ENCODE measurements at regions not wholly inside any gene's neighbourhood (a gene's known extent, or its start where the extent isn't known, plus 50 kb on each side); places are given as distances from the start of the nearest gene placed in this dataset.

DNA sequence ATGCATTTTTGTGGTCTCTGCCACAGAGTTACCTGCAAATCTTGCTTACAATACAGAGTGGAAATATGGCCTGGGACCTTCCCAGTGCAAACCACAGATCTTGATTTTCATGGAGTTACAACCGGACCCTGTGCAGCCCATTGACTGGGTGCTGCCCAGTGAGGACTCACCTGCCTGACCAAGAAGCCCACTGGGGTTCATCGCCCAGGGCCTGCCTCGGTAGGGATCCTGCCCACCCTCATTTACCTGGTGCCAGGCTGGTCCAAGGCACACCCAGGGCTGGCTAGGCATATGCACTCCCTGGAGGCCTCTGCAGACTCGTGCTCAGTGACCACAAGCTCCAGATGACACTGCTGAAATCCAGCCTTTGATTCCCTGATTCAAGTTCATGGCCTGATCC, 572.7 kb downstream of the NPHP4 start:
- no peak for DNase-seq (ENCODE audit: low spot score)
- H3K4me3 ChIP-seq = no peak overlapping the region
- H3K9ac ChIP-seq = no peak overlapping the region
- no peaks in the 10 kb centered on the region for H3K36me3 ChIP-seq
- peaks cover 8% of the 10 kb centered on the region for H3K4me1 ChIP-seq
- no peak overlapping the region for H3K4me2 ChIP-seq
- Mint-ChIP-seq H3K9me3 (no peaks in the 10 kb centered on the region), H3K4me1 (peaks cover 39% of the 10 kb centered on the region), H3K27me3 (ENCODE audit: insufficient read depth, low read depth) (peaks cover 16% of the 10 kb centered on the region), H3K36me3 (no peaks in the 10 kb centered on the region), H3K4me3 (no peak overlapping the region), H3K27ac (no peak overlapping the region)
- TF ChIP-seq EZH2phosphoT487 (IDR thresholded peaks at IDR 0.05) (no peak), EZH2 (IDR thresholded peaks at IDR 0.05) (no peak)
- TF ChIP-seq, protein P1, sequence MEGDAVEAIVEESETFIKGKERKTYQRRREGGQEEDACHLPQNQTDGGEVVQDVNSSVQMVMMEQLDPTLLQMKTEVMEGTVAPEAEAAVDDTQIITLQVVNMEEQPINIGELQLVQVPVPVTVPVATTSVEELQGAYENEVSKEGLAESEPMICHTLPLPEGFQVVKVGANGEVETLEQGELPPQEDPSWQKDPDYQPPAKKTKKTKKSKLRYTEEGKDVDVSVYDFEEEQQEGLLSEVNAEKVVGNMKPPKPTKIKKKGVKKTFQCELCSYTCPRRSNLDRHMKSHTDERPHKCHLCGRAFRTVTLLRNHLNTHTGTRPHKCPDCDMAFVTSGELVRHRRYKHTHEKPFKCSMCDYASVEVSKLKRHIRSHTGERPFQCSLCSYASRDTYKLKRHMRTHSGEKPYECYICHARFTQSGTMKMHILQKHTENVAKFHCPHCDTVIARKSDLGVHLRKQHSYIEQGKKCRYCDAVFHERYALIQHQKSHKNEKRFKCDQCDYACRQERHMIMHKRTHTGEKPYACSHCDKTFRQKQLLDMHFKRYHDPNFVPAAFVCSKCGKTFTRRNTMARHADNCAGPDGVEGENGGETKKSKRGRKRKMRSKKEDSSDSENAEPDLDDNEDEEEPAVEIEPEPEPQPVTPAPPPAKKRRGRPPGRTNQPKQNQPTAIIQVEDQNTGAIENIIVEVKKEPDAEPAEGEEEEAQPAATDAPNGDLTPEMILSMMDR (IDR thresholded peaks at IDR 0.05) = no peak
- no peak overlapping the region for H2AFZ ChIP-seq (replicated peaks)
- H3K27me3 ChIP-seq = no peaks in the 10 kb centered on the region
- H3K79me2 ChIP-seq (ENCODE audit: low read depth) = no peaks in the 10 kb centered on the region
- H3K27ac ChIP-seq = no peak overlapping the region
- H3K9me3 ChIP-seq (ENCODE audit: low read depth) = no peaks in the 10 kb centered on the region
- no peaks in the 10 kb centered on the region for H3F3A ChIP-seq (ENCODE audit: low read depth)
- H4K20me1 ChIP-seq (ENCODE audit: low read depth) = no peaks in the 10 kb centered on the region

DNA sequence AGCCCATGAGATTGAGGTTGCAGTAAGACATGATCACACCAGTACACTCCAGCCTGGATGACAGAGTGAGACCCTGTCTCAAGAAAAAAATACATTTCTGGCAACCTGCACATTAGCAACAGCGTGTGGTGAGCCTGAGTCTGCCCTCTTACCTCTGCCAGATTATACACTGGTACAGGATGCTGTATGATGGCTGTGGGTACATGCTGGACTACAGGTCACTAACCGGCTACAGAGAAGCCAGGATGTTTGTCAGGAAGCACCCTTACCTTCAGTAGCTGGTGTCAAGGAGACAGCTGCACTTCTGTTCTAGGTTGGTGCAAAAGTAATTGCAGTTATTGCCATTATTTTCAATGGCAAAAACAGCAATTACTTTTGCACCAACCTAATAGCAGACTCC, 575.7 kb downstream of the NPHP4 start:
- Mint-ChIP-seq H3K9me3 (no peaks in the 10 kb centered on the region), H3K4me1 (peaks cover 24% of the 10 kb centered on the region)

DNA sequence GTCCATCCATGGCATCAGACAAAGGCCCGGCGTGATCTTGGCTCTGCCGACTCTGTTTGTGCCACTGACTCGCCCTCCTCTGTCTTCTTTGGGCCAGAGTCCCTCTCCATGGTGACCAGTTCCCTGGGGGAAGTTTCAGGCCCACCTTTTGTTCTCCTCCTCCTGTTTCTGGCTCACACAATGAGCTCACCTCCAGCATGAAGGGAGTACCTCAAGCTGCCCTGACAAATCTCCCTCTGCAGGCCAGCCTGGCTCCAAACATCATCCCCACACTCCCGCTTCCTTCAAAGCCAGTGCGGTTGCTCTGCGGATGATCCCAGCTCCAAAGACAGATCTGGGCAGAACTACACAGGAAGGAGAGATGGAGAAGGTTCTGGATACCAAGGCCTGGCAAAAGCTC, 576.6 kb downstream of the NPHP4 start:
- H4K20me1 ChIP-seq (ENCODE audit: low read depth) = no peaks in the 10 kb centered on the region
- H3K27me3 ChIP-seq = no peaks in the 10 kb centered on the region
- H3K79me2 ChIP-seq (ENCODE audit: low read depth) = no peaks in the 10 kb centered on the region
- H3K4me2 ChIP-seq = peak overlapping the region; percentile 30
- peaks cover 24% of the 10 kb centered on the region for H3K4me1 Mint-ChIP-seq
- H3K36me3 ChIP-seq = no peaks in the 10 kb centered on the region
- H3K27ac ChIP-seq = no peak overlapping the region
- peaks cover 5% of the 10 kb centered on the region for H3K4me1 ChIP-seq
- no peaks in the 10 kb centered on the region for H3F3A ChIP-seq (ENCODE audit: low read depth)
- no peak overlapping the region for H3K4me3 Mint-ChIP-seq
- H3K27me3 Mint-ChIP-seq (ENCODE audit: insufficient read depth, low read depth) = peaks cover 12% of the 10 kb centered on the region
- H2AFZ ChIP-seq (replicated peaks) = peak overlapping the region; percentile 18
- no peak overlapping the region for H3K9ac ChIP-seq
- no peak for TF ChIP-seq EZH2 (IDR thresholded peaks at IDR 0.05)
- TF ChIP-seq EZH2phosphoT487 (IDR thresholded peaks at IDR 0.05) = no peak
- TF ChIP-seq, protein P1 (IDR thresholded peaks at IDR 0.05) = peak; percentile 35
- no peaks in the 10 kb centered on the region for H3K9me3 Mint-ChIP-seq
- H3K36me3 Mint-ChIP-seq = no peaks in the 10 kb centered on the region
- H3K9me3 ChIP-seq (ENCODE audit: low read depth) = no peaks in the 10 kb centered on the region
- H3K27ac Mint-ChIP-seq = no peak overlapping the region
- peak; percentile 52 for DNase-seq (ENCODE audit: low spot score)
- no peak overlapping the region for H3K4me3 ChIP-seq

More for the DNA sequence above, 575.7 kb downstream of the NPHP4 start:
- Histone ChIP-seq H3K79me2 (ENCODE audit: low read depth) (no peaks in the 10 kb centered on the region), H3K27me3 (no peaks in the 10 kb centered on the region), H3K4me2 (no peak overlapping the region), H4K20me1 (ENCODE audit: low read depth) (no peaks in the 10 kb centered on the region), H2AFZ (replicated peaks) (no peak overlapping the region), H3K9ac (no peak overlapping the region), H3K36me3 (no peaks in the 10 kb centered on the region), H3K4me3 (no peak overlapping the region), H3K27ac (no peak overlapping the region), H3K9me3 (ENCODE audit: low read depth) (no peaks in the 10 kb centered on the region), H3K4me1 (peaks cover 5% of the 10 kb centered on the region), H3F3A (ENCODE audit: low read depth) (no peaks in the 10 kb centered on the region)
- H3K36me3 Mint-ChIP-seq = no peaks in the 10 kb centered on the region
- peaks cover 13% of the 10 kb centered on the region for H3K27me3 Mint-ChIP-seq (ENCODE audit: insufficient read depth, low read depth)
- no peak overlapping the region for H3K4me3 Mint-ChIP-seq
- H3K27ac Mint-ChIP-seq = no peak overlapping the region
- TF ChIP-seq EZH2 (IDR thresholded peaks at IDR 0.05) (no peak), EZH2phosphoT487 (IDR thresholded peaks at IDR 0.05) (no peak)
- TF ChIP-seq, protein P1 (IDR thresholded peaks at IDR 0.05) = no peak
- no peak for DNase-seq (ENCODE audit: low spot score)

Data from neural progenitor cell (in vitro differentiated cells).